GM12891 (cell line): ENCODE measurements at regions not wholly inside any gene's neighbourhood (a gene's known extent, or its start where the extent isn't known, plus 50 kb on each side); places are given as distances from the start of the nearest gene placed in this dataset.

Source experiments
- DNase-seq: peaks from one replicate; pipeline ENCODE4 v3.0.0; 2011; ENCODE audit warnings: low spot score; ENCODE audit not compliant: insufficient read length
- FAIRE-seq: peaks from 2 replicates; lab custom pipeline; 2011; peaks lifted over from hg19 to GRCh38; lab: Jason Lieb, UNC
- PAX5 ChIP-seq: IDR thresholded peaks from 2 replicates; pipeline ENCODE4 v1.6.1; 2011; ENCODE audit warnings: low read length, moderate library complexity, mild to moderate bottlenecking; ENCODE audit not compliant: insufficient read depth, severe bottlenecking
- POLR2A ChIP-seq: IDR thresholded peaks from 2 replicates; pipeline ENCODE4 v1.6.1; 2011; ENCODE audit warnings: low read depth, low read length, control low read depth
- POLR2AphosphoS5 ChIP-seq: IDR thresholded peaks from 2 replicates; pipeline ENCODE4 v1.6.1; 2011; ENCODE audit warnings: low read depth, low read length, control low read depth
- POU2F2 ChIP-seq: IDR thresholded peaks from 2 replicates; pipeline ENCODE4 v1.6.1; 2011; ENCODE audit warnings: low read depth, mild to moderate bottlenecking, control low read depth, low read length, moderate library complexity
- SPI1 ChIP-seq: IDR thresholded peaks from 2 replicates; pipeline ENCODE4 v1.6.1; 2011; ENCODE audit warnings: low read depth, low read length, control low read depth
- TAF1 ChIP-seq: IDR thresholded peaks from 2 replicates; pipeline ENCODE4 v1.6.1; 2011; ENCODE audit warnings: low read depth, low read length, control low read depth

- FAIRE-seq (no peak), DNase-seq (no peak)
- TF ChIP-seq POU2F2 (no peak), SPI1 (no peak)
These were observed 64.3 kb downstream of the MRPL14 start for GRCh38 chr6:44062771-44063560.

- DNase-seq (no peak), FAIRE-seq (no peak)
- no peak for TF ChIP-seq PAX5
- TF ChIP-seq POU2F2 = no peak
- TF ChIP-seq TAF1 = no peak
- no peak for TF ChIP-seq SPI1
- no peak for TF ChIP-seq POLR2A
- TF ChIP-seq POLR2AphosphoS5 = no peak
These were observed 65.0 kb downstream of the MRPL14 start for GRCh38 chr6:44062105-44062770.

- no peak for DNase-seq
- TF ChIP-seq POLR2AphosphoS5 = no peak
- no peak for FAIRE-seq
These were observed 65.7 kb downstream of the MRPL14 start for GRCh38 chr6:44061375-44062104.

GRCh38 chr6:44060612-44061374 is 66.5 kb downstream of the MRPL14 start:
- DNase-seq (no peak), FAIRE-seq (no peak)
- TF ChIP-seq PAX5 = no peak
- TF ChIP-seq POLR2AphosphoS5 = no peak
- no peak for TF ChIP-seq POU2F2
- no peak for TF ChIP-seq SPI1
- no peak for TF ChIP-seq POLR2A
- no peak for TF ChIP-seq TAF1

GRCh38 chr6:44059359-44060346 is 67.6 kb downstream of the MRPL14 start:
- DNase-seq = no peak
- TF ChIP-seq POLR2AphosphoS5 (no peak), PAX5 (no peak), TAF1 (no peak), POLR2A (no peak), SPI1 (no peak), POU2F2 (no peak)
- no peak for FAIRE-seq

GRCh38 chr6:44058617-44059358 is 68.5 kb downstream of the MRPL14 start:
- TF ChIP-seq POU2F2 = peak; percentile 33; the same call in 1 of the 2 replicates
- TF ChIP-seq SPI1 = peak; percentile 53
- no peak for TF ChIP-seq POLR2A
- TF ChIP-seq TAF1 = no peak
- FAIRE-seq = peak; percentile 56
- DNase-seq = peak; percentile 64

GRCh38 chr6:44057931-44058616 is 69.2 kb downstream of the MRPL14 start:
- no peak for TF ChIP-seq PAX5
- no peak for TF ChIP-seq SPI1
- no peak for TF ChIP-seq TAF1
- no peak for TF ChIP-seq POLR2AphosphoS5
- no peak for TF ChIP-seq POLR2A
- no peak for TF ChIP-seq POU2F2
- DNase-seq = no peak
- no peak for FAIRE-seq
